ENCODE measurements at regions not wholly inside any gene's neighbourhood (a gene's known extent, or its start where the extent isn't known, plus 50 kb on each side); places are given as distances from the start of the nearest gene placed in this dataset.

GRCh38 chr10:127678091-127678490 is 58.9 kb upstream of the FOXI2 start:
- TF ChIP-seq TAF1 (IDR thresholded peaks at IDR 0.05; ENCODE audit: low read depth, low read length) = no peak
- no peak for TF ChIP-seq POLR2A (IDR thresholded peaks at IDR 0.05; ENCODE audit: low read depth, low read length)
- no peak for TF ChIP-seq POLR2AphosphoS5 (IDR thresholded peaks at IDR 0.05; ENCODE audit: low read depth, low read length)
